ENCODE measurements at regions not wholly inside any gene's neighbourhood (a gene's known extent, or its start where the extent isn't known, plus 50 kb on each side); places are given as distances from the start of the nearest gene placed in this dataset.

DNA sequence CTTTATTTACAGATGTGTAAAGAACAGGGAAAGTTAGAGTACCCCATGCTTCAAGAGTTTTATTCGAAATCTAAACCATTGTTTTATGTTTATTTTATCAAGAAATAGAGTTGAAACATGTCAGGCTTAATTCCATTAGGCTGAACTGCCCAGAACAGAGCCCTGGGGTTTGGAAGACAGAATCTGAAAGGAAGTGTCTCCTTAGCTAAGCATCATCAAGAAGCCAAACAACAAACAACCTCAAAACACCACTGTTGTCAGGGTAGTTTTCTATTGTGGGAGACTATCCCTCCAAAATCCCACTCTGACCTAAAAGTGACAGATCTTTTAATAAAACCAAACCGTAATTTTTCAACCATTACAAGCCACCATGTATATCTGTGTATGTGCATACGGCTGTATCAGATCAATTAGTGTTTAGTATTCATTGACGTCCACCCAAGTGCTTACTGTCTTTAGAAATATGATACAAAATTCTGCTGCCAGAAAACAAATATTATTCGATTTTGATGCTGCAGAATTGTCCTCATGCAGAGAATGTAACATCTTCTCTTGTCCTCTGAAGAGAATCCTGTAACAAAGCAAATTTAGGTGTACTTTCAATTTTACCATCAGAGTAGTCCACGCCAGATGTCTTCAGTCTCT is 271.9 kb upstream of the TMEM161B start:
- DNase-seq = no peak

DNA sequence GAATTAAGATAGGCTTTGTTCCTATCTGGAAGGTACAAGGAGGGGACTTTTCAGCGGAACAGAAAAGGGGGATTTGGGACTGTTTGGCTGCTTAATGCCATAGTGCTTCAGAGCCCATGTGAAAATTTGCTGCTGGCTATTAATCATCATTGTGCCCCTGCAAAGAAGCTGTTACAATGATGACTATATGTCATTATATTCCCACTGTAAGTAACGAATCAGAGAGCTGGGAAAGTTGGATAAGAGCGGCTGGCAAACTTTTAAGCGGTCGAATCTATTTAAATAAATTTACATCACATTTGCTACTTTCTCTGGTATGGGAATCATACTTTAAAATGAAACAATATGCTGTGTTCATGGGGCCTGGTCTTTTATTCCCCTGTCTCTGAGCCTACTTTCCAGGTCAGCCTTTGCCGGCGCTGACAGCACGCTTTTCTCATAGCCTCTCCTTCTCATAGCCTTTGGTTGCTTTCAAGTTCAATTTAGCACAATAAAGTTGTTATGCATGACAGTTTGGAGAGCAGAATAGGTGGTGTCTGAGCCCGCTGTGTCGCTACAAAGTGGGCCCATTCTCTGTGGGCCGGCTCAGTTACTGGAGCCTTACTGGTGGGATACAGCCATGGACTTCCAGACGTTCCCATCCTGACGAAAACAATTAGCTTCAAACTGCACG is 271.2 kb upstream of the TMEM161B start:
- no peak for DNase-seq

DNA sequence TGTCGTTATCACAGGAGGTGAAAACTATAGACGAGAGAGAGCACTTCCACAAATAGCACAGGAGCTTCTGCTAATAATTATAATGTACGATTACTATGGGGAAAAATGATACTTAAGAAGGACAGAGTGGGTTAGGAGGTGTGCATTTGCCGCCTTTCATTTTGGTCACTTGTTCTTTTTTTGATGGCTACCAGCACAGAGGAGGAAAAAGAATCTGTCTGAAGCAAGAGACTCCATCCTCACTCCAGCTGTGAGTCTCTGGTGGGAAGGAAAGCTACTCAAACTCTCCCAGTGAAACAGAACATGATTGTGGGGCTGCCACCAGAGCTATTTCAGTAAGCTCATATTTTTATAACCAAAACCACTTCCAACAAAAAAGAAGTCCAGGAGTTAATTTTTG is 270.4 kb upstream of the TMEM161B start:
- no peak for DNase-seq

DNA sequence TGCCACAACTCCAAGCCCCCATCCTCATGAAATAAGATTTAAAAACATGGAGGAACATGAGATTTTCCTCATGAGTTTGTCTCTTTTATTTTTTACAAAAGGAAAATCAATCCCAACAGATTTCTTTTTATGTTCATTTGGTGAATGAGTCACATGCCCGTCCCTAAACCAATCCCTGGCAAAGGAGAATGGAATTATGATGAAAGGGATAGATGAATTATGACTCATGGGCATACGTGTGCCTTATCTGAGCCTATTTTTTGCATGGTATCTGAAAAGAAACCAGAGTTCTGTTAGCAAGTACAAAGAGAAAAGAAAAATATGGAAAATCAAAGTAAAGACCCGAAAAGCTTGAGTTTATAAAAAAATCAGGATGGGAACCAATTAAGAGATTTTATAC is 267.5 kb upstream of the TMEM161B start:
- DNase-seq = no peak

DNA sequence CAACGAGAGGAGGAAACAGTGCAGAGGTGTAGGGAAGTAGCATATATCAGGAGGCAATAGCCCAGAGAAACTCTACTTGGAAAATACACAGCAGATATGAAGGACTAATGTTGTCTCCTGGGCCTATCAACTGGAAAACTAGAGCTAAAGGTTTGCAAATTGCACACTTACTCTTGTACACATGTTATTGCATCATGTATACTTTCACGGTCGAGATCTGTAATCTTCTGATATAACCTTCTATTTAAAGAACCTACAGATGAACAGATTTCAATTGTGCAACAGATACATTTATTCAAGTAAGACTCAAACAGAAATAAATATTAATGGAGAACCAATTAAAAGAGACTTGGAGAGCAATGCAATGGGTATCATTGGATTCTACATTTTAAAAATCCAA is 256.3 kb upstream of the TMEM161B start:
- DNase-seq = no peak

DNA sequence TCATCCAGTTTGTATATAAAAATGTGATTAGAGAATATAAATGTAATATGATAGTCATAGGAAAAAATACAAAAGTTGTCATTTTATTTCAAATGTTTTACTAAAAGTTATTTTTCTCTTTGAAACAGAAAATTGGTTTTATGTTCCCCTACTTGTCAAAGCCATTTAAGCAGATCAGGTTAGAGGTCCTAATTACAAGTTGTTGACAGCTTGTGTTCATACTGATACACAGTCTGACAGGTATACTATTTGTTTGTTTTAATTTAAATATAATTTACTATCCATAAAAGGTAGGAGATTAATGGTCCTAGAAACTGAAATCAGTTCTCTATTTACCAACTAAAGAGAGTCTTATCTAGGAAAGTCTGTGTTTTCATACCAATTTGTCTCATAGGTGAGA is 250.4 kb upstream of the TMEM161B start:
- no peak for DNase-seq

DNA sequence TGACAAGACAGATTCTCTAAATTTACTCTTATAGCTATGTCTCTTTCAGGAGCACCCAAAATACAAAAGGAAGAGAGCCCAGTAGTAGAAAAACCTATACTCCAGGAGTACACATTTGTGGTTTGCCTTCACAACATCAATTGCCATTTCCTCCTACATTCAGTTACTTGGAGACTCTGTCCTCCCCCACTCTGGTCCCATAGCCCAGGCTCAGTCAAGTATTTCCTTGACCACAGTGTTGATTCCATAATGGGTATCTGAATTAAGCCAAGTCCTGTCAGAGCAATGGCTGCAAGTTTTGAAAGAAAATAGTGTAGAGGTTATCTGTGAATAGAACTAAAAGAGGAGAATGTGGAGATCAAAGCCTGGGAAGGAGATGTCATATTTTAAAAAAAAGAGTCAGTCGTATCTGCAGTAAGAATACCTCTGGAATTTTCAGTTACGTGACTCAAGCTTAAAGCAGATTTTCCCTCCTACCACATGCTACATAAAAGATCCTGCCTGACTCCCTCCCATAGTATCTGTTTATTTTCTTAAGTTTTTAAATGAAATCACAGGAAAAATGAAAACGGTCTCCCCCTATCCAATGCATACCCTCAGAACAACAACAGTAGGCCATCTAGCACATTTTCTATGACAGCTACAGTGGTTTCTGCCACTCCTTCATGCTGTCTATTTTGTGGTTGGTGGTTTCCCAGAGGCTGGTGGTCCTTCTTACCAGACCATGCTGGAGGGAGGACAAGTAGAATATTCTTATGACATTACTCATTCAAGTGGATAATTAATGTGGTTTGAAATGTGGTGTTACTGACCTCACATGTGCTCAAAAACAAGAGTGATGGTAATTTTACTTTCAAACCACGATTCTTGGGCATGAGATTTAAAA is 249.7 kb upstream of the TMEM161B start:
- no peak for DNase-seq

DNA sequence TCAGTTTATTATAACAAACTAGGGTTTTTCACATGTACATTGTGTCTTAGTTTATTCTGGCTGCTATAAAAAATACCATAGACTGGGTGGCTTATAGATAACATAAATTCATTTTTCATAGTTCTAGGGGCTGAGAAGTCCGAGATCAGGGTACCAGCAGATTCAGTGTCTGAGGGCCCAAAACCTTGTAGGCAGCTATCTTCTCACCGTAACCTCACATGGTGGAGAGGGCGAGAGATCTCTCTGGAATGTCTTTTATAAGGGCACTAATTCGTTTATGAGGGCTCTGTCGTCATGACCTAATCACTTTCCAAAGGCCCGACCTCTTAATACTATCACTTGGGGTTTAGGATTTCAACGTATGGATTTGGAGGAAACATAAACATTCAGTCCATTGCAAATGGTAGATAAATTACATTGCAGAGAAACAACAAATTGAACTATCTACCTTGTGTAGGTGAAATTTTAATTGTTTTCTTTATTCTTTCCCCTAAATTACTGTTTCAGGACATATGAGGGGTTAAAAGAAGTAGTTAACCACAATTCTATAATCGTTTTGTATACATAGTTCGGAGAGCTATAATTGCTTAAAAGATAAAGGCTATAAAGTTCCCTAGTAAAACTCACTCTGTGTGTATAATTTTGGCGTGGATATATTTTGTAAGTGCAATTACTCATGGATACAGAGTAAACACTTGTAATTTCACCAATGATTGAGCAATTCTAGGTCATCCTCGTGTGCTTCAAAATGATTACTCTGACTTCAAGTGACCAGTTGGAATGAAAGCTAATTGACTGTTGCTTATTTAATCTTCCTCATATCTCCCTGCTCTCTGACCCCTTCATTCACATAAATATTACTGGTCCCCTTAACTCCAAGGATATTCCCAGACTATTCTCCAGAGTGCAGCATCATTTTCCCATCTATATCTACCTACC is 247.5 kb upstream of the TMEM161B start:
- DNase-seq = no peak

DNA sequence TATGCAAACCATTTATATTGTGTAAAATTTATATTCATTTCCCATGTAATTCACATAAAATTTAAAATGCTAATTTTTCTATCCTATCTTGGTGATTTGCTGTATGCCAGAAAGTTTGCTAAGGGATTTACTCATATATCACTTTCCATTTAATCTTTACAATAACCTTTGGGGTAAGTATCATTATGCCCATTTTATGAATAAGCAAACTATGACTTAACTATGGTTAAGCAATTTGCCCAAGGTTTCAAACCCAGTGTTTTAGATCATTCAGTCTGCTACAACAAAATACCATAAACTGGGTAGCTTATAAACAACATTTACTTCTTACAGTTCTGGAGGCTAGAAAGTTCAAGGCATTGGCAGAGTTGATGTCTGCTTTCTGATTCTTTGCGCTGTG is 246.4 kb upstream of the TMEM161B start:
- no peak for DNase-seq

DNA sequence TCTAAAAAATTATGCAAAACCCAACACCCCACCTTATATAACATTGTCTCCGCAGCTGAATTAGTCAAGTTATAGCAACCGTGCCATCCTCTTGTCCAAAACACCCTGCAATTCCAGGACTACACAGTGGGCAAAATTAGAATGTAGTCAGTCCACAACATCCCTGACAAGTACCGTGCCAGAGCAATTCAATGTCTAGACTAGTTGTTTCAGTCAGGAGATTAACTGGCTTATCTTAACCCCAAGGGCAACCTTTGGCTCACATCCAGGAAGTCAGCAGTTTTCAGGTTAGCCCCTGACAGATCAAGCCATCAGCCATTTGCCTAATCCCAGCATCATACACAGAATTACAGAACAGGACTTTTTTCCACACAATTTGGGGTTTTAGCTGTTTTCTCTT is 240.8 kb upstream of the TMEM161B start:
- DNase-seq = no peak

DNA sequence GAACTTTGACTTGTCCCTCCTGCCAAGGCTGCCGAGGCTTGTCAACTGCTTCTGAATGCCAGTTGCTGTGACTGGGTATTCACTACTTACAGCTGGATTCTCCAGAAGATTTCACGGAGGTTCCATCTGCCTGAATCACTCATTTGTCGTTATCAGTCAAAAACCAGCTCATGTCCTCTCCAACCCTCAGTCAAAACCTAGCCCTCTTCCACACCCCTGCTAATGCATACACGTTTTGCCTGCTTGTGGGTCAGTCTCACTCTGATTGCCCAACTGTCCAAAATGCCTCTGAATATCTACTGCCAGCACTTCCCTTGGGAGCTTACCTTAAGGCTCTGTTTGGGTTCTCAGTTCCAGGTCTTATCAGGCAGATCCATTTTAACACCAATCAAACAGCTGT is 238.6 kb upstream of the TMEM161B start:
- DNase-seq = no peak

DNA sequence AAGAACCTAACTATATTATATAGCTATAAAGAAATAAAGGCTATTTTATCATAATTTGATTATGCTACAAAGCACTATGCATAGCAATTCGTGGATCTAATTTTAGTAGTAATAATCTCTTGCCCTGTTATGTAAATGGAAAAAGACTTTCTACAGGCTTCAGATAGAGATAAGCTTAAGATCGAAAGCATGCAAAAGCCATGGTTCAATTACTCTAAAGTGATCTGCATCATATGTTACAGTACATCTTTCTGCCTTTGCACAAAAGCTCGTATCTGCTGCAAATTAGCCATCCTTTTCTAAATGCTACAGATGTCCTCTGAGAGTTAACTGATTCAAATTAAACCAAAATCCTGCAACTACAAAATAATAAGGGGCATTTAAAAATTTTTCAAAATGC is 234.8 kb upstream of the TMEM161B start:
- no peak for DNase-seq

DNA sequence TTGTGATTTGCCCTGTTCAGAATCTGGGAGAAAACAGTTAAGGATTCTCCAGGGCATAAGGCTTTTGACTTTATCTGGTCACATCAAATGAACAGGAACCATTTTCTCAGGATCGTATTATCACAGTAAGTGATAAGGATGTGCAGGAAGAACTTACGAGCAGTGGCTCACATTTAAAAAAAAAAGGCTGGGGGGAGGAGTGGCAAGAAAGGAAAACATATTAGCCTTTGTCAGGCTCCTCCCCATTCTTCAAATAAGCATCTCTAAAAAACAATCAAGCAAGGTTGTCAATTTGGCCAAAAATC is 234.3 kb upstream of the TMEM161B start:
- DNase-seq = no peak

DNA sequence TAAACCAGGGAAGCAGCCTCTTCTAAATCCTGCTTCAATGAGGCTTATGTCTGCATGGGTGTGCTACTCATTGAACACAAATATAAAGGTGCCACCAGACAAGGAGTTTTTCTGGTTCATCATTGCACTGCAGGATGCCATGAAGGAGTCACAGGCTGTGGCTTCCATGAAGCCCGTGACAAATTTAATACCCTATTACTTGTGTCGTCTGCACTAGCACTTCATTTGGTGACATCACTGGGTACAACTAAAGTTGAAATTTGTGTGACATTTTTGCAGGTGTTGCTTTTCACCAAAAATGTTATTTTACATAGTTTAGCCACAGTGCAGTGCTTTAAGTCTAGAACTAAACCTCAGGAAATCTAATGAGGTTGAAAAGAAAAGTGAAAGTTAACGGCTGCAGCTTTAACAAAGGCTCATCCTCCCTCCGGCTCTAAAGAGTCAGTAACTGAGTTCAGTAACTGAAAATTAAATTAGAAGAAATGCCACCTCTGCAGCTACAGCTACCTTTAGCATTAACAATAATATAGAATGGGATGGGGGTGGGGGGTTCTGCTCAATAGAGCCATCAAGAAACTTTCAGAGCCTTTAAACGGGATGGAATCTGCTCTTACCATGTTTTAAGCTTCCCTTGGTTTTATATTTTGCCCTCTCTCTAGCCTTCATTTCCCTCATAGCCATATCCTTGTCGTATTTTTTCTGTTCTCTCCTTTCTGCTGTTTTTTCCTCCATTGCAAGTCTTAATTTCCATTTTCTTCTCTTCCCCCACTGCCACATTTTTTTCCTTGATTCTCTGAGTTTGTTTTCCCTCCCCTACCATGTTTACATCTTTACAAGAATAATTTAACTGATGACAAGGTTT is 233.8 kb upstream of the TMEM161B start:
- DNase-seq = no peak

DNA sequence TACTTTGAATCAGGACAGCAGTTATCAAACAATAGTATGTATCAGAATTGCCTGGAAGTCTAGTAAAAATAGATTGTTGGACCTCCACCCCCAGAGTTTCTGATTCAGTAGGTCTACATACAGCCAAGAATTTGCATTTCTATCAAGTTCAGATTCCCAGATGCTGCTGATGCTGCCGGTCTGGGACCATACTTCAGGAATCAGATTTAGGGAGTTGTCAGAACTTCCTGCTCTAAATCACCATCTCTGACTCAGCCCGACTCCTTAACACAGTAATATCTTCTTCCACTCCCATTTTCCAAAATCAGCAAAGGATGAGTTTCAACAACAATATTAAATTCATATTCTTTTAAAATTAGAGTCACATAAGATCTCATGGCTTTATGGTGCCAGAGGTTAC is 227.2 kb upstream of the TMEM161B start:
- no peak for DNase-seq

DNA sequence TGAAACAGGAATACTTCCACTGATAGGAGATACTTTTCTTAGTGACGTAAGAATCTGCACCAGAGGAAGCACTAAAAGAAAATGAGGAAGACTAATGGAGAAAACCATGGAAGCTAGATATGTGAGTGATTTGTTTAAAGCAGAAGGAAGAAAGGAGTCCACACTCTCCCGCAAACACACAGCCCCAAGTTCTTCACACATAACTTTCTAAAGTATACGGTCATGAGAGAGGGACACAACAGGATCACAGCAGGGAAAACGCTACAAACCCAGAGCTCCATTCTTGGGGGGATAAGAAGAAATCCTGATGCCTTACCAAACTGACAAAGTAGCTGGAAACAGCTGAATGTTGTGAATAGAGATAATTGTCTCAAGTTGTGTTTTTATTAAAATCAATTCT is 222.2 kb upstream of the TMEM161B start:
- DNase-seq = no peak

DNA sequence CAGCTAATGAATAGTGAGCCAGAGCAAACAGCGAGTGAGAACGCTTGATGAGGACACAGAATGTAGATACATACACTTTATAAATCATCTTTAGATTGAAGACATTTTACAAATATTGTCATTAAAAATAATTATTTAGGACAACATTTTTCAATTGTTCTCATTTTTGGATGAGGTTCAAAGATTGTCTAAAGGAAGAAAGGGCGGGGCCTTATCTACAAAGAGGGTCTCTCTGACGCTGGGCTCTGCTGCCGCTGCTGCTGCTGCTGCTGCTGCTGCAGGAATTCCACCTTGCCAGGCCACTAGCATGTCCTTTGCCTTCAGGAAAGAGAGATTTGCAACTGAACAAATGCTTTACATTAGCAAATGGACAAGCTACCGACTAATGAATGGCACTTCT is 220.7 kb upstream of the TMEM161B start:
- no peak for DNase-seq

DNA sequence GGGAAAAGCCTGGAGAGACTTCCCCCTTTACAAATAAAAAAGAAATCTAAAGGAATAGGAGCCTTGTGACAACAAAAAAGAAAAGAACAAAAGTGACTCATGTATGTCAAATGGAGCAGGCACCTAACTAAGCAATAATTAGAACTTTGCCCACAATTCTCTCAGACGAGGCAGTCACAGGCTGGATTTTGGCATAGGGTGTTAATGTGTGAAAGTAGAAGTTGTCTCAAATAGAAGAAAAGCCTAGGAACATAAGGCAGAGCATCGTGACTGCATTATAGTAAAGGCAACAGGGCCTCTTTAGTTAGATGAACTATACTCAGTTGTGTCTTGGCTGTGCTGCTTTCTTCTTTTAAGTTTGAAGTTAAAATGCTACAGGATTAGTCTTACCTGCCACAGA is 219.9 kb upstream of the TMEM161B start:
- no peak for DNase-seq

DNA sequence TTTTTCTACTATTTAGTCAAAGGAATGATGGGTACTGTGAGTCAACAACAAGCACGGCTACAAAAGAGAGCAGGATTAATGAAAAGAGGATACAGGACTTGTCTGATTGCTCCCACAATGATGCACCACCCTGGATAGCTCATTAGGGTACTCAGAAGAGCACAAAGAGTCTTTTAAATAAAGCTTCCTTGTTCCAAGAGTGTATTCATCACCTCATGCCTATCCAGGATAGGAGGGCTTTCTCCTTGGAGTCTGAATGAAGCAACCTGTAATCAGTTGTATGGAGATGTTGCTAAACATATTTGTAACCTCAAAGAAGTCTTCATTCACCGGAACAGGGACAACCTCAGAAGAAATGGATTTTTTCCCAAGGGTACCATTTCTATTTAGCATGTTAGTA is 219.5 kb upstream of the TMEM161B start:
- no peak for DNase-seq

DNA sequence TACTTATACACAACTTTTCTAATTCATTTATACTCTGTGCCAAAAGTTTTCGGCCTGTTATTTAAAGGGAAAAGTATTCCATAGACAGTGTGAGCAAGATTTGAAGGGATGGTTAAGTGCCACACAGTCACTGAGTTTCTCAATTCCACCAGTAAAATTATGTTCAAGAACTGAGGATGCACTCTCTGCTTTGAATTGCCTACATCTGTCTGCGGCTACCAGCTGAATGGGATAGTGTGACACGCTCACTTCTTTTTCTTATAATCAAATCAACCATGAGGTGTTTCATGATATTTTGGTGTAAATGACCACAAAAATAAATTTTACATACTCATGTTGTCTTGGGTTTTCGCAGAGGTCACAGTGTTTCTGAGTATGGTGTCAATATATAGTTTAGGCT is 218.4 kb upstream of the TMEM161B start:
- DNase-seq = no peak

DNA sequence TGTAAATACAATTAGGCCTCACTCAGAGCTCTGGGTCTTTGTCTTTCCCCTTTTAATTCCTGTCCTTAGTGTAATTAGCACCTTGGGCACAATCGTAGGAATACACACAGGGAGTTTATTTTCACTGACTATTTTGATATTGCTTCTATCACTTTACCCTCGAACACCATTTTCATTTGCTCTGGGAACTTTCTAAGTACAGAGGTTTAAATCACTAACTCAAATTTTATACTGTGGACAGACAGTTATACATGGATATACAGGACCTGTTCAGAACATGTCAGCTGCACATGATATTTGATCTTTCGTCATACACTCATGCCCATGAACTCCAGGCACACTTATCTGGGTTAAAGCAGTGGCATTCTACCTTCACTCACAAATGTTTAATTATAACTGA is 217.8 kb upstream of the TMEM161B start:
- no peak for DNase-seq

DNA sequence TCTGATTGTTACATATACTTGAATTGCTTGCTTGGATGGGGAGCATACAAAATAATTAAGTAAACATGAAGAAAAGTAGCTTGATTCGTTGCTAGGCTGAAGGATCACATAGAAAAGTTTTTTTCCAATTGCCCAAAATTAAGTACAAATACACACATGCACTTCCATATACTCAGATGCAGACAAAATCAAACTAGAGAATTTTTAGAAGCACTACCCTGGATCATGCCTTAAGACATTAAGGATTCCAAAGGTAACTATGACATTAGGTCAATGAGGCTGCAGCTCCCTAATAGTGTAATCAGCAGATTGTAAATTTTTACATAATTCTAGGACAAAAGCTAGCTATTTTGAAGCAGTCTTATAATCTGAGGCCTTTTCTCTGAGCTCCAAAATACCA is 216.9 kb upstream of the TMEM161B start:
- no peak for DNase-seq

Data from activated effector memory CD4-positive, alpha-beta T cell treated with anti-CD3 and anti-CD28 coated beads, Interleukin-2, amount 50 U/mL, for 16 hours (primary cell).